Cortex of kidney (tissue), 1 donor: ENCODE measurements at regions not wholly inside any gene's neighbourhood (a gene's known extent, or its start where the extent isn't known, plus 50 kb on each side); places are given as distances from the start of the nearest gene placed in this dataset.

ENCODE experiments used
- DNase-seq: peaks from one replicate; lab custom pipeline; 2025; lab: John Stamatoyannopoulos, UW

DNA sequence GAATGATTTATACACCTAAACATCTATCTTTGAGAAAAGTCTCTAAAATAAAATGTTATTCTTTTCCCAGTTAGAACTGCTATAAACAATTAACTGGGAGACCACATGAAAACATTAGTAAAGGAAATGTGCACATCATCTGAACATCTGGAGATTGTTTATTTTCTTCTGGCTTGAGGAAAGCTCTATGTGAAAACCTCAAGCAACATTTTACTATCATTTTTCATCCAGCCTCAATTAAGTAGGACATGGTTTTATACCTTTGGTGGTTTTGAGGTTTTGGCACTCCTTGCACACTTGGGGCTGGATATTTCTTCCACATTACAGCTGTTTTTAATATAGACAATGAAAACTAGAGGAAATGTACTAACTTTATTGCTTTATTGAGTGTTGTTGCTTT, 609.5 kb upstream of the SLC8A1 start:
- no peak for DNase-seq

DNA sequence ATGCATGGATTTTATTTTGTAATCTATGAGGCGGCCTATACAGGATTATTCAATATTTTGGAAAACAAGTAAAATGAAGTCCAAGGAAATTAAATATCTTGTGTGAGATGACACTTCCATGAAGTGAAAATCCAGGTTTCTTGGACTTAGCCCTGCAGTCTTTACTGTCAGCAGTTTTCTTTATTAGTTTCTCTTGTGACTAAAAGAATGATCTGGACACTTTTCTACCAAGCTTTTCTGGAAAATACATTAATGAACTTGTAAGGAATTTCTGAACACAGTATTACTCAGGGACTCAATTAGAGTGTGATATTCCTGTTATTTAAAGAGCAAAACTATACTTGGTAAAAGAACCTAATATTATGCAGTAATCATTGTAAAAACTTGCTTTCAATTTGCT, 610.4 kb upstream of the SLC8A1 start:
- no peak for DNase-seq

DNA sequence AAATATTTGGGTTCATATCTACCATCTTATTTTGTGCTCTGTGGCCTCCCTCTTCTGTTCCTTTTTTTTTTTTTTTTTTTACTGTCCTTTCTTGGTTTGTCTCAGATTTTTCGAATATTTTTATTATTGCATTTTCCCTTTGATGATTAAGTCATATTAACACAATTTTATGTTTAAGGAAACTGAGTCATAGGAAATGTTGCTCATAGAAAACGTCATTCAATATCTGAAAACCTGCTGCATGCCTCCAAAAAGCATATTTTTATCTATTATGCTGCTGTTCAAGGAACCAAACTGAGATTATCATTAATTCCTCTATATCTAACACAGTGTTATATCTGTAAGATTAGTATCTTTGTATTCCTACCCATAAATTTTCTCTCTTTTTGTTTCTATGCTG, 614.3 kb upstream of the SLC8A1 start:
- DNase-seq: no peak

DNA sequence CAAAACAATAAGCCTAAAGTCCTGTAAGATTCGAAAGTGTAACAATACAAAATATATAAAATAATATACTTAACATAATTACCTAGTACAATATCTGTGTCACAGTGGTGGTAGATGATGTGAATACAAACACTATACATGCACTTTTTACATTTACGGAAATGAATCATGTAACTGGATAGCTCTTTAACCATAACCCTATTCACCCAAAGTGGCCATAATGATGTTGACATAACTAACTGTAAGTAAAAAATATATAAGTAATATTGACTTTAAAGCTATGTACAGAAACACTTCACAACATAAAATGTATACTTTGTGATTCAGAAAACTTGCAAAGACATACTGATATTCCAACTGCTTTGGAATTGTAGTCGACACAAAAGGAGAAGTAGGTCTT, 616.9 kb upstream of the SLC8A1 start:
- DNase-seq: no peak

DNA sequence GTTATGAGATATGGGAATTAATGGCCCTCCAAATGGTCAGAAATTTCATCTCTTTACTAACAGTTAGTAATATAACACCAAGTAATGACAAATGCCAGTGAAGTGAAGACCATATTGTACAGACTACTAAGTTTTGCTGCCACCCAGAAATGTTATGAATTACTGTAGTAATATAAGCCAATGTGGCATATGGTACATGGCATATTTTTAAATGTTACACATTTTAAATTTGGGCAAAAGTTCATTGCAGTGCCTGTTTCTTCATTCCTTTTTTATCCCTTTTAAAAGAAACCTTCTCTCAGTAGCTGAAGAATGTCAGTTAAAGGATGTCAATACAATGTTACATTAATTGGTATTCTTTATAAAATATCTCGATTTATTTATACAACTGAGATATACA, 626.5 kb upstream of the SLC8A1 start:
- DNase-seq: no peak

DNA sequence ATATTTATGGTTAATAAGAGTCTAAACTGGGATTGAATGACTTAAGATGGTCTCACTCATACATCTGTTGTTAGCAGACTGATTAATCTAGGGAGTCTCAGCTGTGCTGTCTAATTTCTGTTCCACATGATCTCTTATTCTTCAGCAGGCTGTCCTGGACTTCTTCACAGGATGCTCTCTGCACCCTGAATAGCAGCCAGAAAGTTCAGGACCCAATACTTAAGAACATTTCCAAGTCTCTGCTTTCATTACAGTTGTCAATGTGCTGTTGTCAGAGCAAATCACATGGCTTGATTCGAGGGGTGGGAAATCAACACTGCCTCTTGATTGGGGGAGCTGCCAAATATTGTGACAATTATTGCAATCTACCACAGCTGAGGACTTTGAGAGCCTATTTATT, 627.1 kb upstream of the SLC8A1 start:
- DNase-seq: no peak

GRCh38 chr2:41084321-41084720, 632.4 kb upstream of the SLC8A1 start:
- no peak for DNase-seq

- DNase-seq: no peak
Observed at GRCh38 chr2:41087946-41088345, 636.1 kb upstream of the SLC8A1 start.

GRCh38 chr2:41101281-41101680, 649.4 kb upstream of the SLC8A1 start:
- no peak for DNase-seq

GRCh38 chr2:41109744-41110143, 657.9 kb upstream of the SLC8A1 start:
- DNase-seq: no peak

GRCh38 chr2:41111836-41112627, 660.1 kb upstream of the SLC8A1 start:
- DNase-seq: no peak

GRCh38 chr2:41116106-41116797, 664.4 kb upstream of the SLC8A1 start:
- DNase-seq: no peak

- no peak for DNase-seq
Observed at GRCh38 chr2:41119489-41119888, 667.6 kb upstream of the SLC8A1 start.

GRCh38 chr2:41123341-41123740, 671.5 kb upstream of the SLC8A1 start:
- no peak for DNase-seq

GRCh38 chr2:41127351-41127750, 675.5 kb upstream of the SLC8A1 start:
- DNase-seq: no peak

GRCh38 chr2:41129988-41130387, 678.1 kb upstream of the SLC8A1 start:
- DNase-seq: no peak

GRCh38 chr2:41137031-41137430, 685.1 kb upstream of the SLC8A1 start:
- no peak for DNase-seq

DNA sequence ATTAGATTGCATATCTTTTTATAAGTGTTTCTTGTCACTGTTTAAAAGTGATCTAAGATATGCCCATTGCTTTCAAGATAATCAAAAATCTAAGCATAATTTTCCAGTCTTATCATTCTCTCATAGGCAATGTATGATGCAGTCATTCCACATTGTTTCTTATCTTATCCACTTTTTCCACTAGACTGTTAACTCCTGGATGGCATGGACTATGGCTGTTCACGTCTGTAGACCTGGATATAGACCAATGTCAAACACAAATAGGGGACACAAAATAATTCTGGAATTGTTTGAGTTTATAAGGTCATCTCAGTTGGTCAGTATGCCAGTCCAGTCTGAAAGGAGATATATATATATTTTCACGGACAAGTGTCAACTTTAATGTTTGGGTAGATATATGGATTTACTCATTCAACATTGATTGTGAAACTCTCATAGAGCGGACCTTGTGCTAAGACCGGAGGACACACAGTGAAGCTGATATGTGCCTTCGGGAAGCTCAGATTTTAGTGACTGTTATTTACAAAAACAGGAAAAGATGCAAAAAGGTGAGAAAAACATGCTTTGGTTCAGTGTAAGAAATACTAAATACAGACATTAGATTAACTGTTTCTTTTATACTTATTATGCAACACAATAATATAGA, 689.4 kb upstream of the SLC8A1 start:
- no peak for DNase-seq

DNA sequence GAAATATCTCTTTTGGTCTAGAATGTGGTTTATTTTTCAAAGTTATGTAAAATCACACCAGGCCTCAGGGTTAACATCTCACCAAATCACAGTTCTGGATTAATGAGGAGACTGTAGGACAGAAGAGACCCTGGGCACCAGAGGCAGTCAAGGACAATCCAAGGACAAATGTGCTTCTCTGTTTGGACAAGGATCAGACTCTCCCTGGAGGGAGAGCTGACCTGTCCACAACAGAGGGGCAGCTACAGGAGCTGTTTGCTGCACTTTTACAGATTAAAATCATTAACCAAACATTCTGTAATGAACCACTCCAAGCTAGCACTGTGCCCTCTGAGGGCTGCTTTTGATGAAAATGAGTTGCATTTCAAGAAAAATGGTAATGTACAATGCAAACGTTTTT, 690.6 kb upstream of the SLC8A1 start:
- no peak for DNase-seq

GRCh38 chr2:41145066-41145465, 693.2 kb upstream of the SLC8A1 start:
- no peak for DNase-seq

DNA sequence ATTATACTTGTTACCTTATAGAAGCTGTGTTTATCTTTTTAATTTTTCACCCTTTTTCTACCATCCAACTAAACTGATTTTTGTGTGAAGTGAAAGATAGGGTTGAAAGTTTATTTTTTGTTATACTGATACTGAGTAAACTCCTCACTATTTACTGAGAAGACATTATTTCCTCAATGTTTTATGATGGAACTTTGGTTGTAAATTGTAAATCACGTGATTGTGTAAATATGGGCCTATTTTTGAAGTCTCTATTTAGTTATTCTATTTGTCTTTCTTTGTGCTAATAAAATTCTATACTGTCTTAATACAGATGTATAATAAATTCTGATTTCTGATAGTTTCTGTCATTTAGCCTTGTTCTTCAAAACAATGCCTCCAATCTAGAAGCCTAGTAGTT, 697.2 kb upstream of the SLC8A1 start:
- DNase-seq: no peak

DNA sequence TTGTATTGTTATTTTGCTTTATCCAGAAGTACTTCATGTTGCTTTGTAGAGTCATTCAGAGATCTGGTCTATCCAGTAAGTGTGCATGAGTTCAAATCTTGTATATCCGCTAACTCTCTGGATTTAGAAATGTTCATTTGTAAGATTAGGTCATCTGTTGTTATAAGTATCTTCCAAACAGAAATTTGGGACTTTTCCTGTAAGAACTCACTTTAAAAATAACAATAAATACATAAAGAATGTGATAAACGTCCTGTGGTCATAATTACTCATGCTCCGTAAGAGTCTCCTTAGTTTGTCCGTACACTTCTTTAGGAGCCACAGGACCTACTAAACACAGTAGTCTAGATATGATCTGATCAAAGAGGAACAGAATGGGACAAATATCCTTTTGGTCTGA, 699.9 kb upstream of the SLC8A1 start:
- DNase-seq: no peak

GRCh38 chr2:41152318-41152717, 700.4 kb upstream of the SLC8A1 start:
- DNase-seq: no peak
